Glutamatergic neuron (in vitro differentiated cells): ENCODE measurements at regions not wholly inside any gene's neighbourhood (a gene's known extent, or its start where the extent isn't known, plus 50 kb on each side); places are given as distances from the start of the nearest gene placed in this dataset.

Experiments used
- DNase-seq: peaks from one replicate; pipeline ENCODE4 v3.0.0; 2022
- H3K27ac Mint-ChIP-seq: one replicate; pipeline ENCODE4 v1.8.0; 2020; ENCODE audit warnings: mild to moderate bottlenecking, mixed read lengths, inconsistent platforms; ENCODE audit not compliant: unreplicated experiment
- H3K27me3 Mint-ChIP-seq: one replicate; pipeline ENCODE4 v1.8.0; 2020; ENCODE audit warnings: mild to moderate bottlenecking, moderate library complexity, mixed read lengths, inconsistent platforms; ENCODE audit not compliant: unreplicated experiment
- H3K36me3 Mint-ChIP-seq: one replicate; pipeline ENCODE4 v1.8.0; 2020; ENCODE audit warnings: mild to moderate bottlenecking, mixed read lengths, inconsistent platforms; ENCODE audit not compliant: unreplicated experiment
- H3K4me1 Mint-ChIP-seq: one replicate; pipeline ENCODE4 v1.8.0; 2020; ENCODE audit warnings: mild to moderate bottlenecking, low read depth, mixed read lengths, inconsistent platforms; ENCODE audit not compliant: unreplicated experiment
- H3K4me3 Mint-ChIP-seq: one replicate; pipeline ENCODE4 v1.8.0; 2020; ENCODE audit warnings: mild to moderate bottlenecking, mixed read lengths, inconsistent platforms; ENCODE audit not compliant: unreplicated experiment
- H3K9me3 Mint-ChIP-seq: one replicate; pipeline ENCODE4 v1.8.0; 2020; ENCODE audit warnings: mild to moderate bottlenecking, moderate library complexity, mixed read lengths, inconsistent platforms; ENCODE audit not compliant: unreplicated experiment
- CTCF ChIP-seq: fragments of 200-600 bp; sonication (generic); IDR thresholded peaks from one replicate; pipeline ENCODE4 v1.5.0; 2021; ENCODE audit not compliant: partially characterized antibody, unreplicated experiment

GRCh38 chr12:127485528-127485927, 781.4 kb upstream of the TMEM132C start:
- Mint-ChIP-seq H3K27me3 (no peaks in the 10 kb centered on the region), H3K36me3 (peaks cover 5% of the 10 kb centered on the region), H3K4me1 (no peaks in the 10 kb centered on the region), H3K9me3 (peaks cover 4% of the 10 kb centered on the region), H3K4me3 (no peak overlapping the region), H3K27ac (no peak overlapping the region)
- no peak for TF ChIP-seq CTCF
- no peak for DNase-seq

GRCh38 chr12:127487031-127487430, 779.9 kb upstream of the TMEM132C start:
- no peak for TF ChIP-seq CTCF
- H3K9me3 Mint-ChIP-seq, result peaks cover 4% of the 10 kb centered on the region
- H3K27me3 Mint-ChIP-seq, result no peaks in the 10 kb centered on the region
- no peaks in the 10 kb centered on the region for H3K4me1 Mint-ChIP-seq
- peaks cover 5% of the 10 kb centered on the region for H3K36me3 Mint-ChIP-seq
- no peak for DNase-seq
- H3K27ac Mint-ChIP-seq, result no peak overlapping the region
- no peak overlapping the region for H3K4me3 Mint-ChIP-seq

- no peaks in the 10 kb centered on the region for H3K4me1 Mint-ChIP-seq
- no peaks in the 10 kb centered on the region for H3K27me3 Mint-ChIP-seq
- TF ChIP-seq CTCF, result no peak
- DNase-seq, result no peak
- no peaks in the 10 kb centered on the region for H3K36me3 Mint-ChIP-seq
- no peak overlapping the region for H3K4me3 Mint-ChIP-seq
- H3K9me3 Mint-ChIP-seq, result peaks cover 3% of the 10 kb centered on the region
- no peak overlapping the region for H3K27ac Mint-ChIP-seq
These were observed 777.9 kb upstream of the TMEM132C start for GRCh38 chr12:127489061-127489460.

- Mint-ChIP-seq H3K27me3 (no peaks in the 10 kb centered on the region), H3K4me3 (no peak overlapping the region), H3K9me3 (peaks cover 3% of the 10 kb centered on the region), H3K4me1 (peaks cover 2% of the 10 kb centered on the region), H3K27ac (no peak overlapping the region), H3K36me3 (no peaks in the 10 kb centered on the region)
- no peak for TF ChIP-seq CTCF
- no peak for DNase-seq
These were observed 771.7 kb upstream of the TMEM132C start for GRCh38 chr12:127494961-127495915.

- no peak for TF ChIP-seq CTCF
- Mint-ChIP-seq H3K9me3 (peaks cover 5% of the 10 kb centered on the region), H3K4me3 (no peak overlapping the region), H3K27ac (no peak overlapping the region), H3K27me3 (no peaks in the 10 kb centered on the region), H3K4me1 (peaks cover 4% of the 10 kb centered on the region), H3K36me3 (no peaks in the 10 kb centered on the region)
- DNase-seq, result no peak
These were observed 770.7 kb upstream of the TMEM132C start for GRCh38 chr12:127496255-127496654.
